ENCODE measurements at regions not wholly inside any gene's neighbourhood (a gene's known extent, or its start where the extent isn't known, plus 50 kb on each side); places are given as distances from the start of the nearest gene placed in this dataset.

DNA sequence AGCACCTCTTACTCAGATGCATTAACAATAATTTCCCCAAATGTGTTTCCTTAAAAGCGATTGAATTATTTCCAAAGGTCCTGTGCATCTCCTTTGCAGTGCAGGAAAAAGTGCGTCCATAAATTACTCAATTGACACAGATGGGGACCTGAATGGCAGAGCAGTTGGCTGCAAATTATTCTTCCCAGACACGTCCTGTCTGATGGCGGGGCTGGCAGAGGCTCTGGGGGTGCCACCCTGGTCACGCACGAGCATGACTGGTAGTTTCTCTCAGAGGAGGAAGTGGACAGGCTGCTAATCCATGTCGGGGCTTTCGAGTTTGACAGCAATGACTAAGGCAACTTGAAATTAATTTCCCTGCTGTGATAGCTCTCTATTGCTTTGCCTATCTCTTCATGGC is 264.8 kb upstream of the BRINP1 start:
- H3K36me3 ChIP-seq: no peaks in the 10 kb centered on the region
- H3K27me3 ChIP-seq: no peaks in the 10 kb centered on the region
- H3K27ac ChIP-seq: no peak overlapping the region
- no peak for TF ChIP-seq POLR2AphosphoS5 (IDR thresholded peaks at IDR 0.05; ENCODE audit: insufficient read depth in 1 of 2, low read depth in 1 of 2)
- TF ChIP-seq POLR2A (IDR thresholded peaks at IDR 0.05): no peak
- TF ChIP-seq, protein P1, sequence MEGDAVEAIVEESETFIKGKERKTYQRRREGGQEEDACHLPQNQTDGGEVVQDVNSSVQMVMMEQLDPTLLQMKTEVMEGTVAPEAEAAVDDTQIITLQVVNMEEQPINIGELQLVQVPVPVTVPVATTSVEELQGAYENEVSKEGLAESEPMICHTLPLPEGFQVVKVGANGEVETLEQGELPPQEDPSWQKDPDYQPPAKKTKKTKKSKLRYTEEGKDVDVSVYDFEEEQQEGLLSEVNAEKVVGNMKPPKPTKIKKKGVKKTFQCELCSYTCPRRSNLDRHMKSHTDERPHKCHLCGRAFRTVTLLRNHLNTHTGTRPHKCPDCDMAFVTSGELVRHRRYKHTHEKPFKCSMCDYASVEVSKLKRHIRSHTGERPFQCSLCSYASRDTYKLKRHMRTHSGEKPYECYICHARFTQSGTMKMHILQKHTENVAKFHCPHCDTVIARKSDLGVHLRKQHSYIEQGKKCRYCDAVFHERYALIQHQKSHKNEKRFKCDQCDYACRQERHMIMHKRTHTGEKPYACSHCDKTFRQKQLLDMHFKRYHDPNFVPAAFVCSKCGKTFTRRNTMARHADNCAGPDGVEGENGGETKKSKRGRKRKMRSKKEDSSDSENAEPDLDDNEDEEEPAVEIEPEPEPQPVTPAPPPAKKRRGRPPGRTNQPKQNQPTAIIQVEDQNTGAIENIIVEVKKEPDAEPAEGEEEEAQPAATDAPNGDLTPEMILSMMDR (IDR thresholded peaks at IDR 0.05): no peak
- DNase-seq (ENCODE audit: extremely low spot score in 2 of 2): no peak
- no peaks in the 10 kb centered on the region for H3K4me1 ChIP-seq
- H3K9me3 ChIP-seq: no peaks in the 10 kb centered on the region
- no peak overlapping the region for H3K4me3 ChIP-seq
- intact Hi-C loops (cut with DNase I): no loop called here

DNA sequence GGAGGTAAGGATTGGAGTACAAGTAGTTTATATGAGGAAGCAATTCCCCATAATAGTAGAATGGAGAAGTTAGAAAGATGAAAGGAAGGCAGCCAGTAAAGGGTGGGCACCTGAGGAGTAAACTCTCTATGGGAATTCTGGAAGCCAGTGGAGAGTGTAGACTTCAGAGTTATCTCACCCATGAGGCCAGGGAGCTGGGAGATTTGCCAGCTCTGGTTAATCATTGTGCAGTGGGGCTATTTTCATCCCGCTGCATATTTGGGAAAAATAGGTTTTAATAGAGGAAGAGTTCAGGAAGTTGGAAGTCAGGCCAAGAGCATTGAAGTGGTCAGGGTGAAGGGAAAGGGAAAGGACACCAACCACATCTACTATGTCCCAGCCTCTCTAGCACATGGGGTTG is 242.3 kb upstream of the BRINP1 start:
- H3K27ac ChIP-seq: no peak overlapping the region
- no peaks in the 10 kb centered on the region for H3K27me3 ChIP-seq
- intact Hi-C loops (cut with DNase I): no loop called here
- H3K4me1 ChIP-seq: no peaks in the 10 kb centered on the region
- DNase-seq (ENCODE audit: extremely low spot score in 2 of 2): no peak
- TF ChIP-seq, protein P1 (IDR thresholded peaks at IDR 0.05): no peak
- TF ChIP-seq POLR2AphosphoS5 (IDR thresholded peaks at IDR 0.05; ENCODE audit: insufficient read depth in 1 of 2, low read depth in 1 of 2): no peak
- TF ChIP-seq POLR2A (IDR thresholded peaks at IDR 0.05): no peak
- H3K36me3 ChIP-seq: no peaks in the 10 kb centered on the region
- no peaks in the 10 kb centered on the region for H3K9me3 ChIP-seq
- H3K4me3 ChIP-seq: no peak overlapping the region

DNA sequence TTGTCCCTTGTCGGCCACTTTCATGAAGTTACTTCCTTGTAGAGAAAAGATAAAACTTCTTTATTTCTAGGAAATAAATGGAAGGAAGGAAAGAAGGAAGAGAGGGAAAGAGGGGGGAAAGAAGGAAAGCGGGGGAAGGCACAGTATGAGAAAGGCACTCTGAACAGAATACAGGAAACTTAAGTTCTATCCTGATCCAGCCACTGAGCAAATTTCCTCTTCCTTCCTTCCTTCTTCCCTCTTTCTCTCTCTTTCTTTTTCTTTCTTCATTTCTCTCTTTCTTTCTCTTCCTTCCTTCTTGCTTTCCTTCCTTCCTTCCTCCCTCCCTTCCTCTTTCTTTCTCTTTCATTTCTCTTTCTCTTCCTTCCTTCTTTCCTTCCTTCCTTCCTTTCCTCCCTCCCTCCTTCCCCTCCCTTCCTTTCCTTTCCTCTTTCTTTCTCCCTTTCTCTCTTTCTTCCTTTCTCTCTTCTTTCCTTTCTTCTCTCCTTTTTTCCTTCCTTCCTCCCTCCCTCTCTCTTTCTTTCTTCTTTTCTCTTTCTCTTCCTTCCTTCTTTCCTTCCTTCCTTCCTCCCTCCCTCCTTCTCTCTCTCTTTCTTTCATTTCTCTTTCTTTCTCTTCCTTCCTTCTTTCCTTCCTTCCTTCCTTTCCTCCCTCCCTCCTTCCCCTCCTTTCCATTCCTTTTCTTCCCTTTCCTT is 240.2 kb upstream of the BRINP1 start:
- H3K27me3 ChIP-seq: no peaks in the 10 kb centered on the region
- H3K4me3 ChIP-seq: no peak overlapping the region
- no peaks in the 10 kb centered on the region for H3K4me1 ChIP-seq
- no peak for TF ChIP-seq POLR2AphosphoS5 (IDR thresholded peaks at IDR 0.05; ENCODE audit: insufficient read depth in 1 of 2, low read depth in 1 of 2)
- TF ChIP-seq POLR2A (IDR thresholded peaks at IDR 0.05): no peak
- TF ChIP-seq, protein P1 (IDR thresholded peaks at IDR 0.05): no peak
- H3K36me3 ChIP-seq: no peaks in the 10 kb centered on the region
- DNase-seq (ENCODE audit: extremely low spot score in 2 of 2): no peak
- no peak overlapping the region for H3K27ac ChIP-seq
- intact Hi-C loops (cut with DNase I): no loop called here
- H3K9me3 ChIP-seq: no peaks in the 10 kb centered on the region

DNA sequence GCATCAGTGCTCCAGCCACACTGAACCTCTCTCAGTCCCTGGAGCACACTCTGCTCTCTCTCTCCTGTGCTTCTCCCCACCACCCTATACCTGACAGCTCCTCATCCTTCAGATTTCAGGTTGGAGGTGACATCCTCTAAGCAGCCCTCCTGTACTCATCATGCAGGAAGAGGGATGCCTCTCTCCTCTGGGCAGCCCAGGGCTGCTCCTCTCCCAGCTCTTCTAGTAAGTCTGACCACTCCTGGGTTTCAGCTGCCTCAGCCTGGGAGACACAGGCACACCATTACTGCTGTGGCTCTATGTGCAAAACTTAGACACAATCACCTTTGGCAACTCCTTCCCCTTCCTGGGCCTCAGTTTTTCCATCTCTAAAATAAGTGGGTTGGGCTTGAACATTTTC is 232.4 kb upstream of the BRINP1 start:
- no peak overlapping the region for H3K4me3 ChIP-seq
- intact Hi-C loops (cut with DNase I): no loop called here
- H3K27ac ChIP-seq: no peak overlapping the region
- TF ChIP-seq POLR2A (IDR thresholded peaks at IDR 0.05) (no peak), POLR2AphosphoS5 (IDR thresholded peaks at IDR 0.05; ENCODE audit: insufficient read depth in 1 of 2, low read depth in 1 of 2) (no peak)
- TF ChIP-seq, protein P1 (IDR thresholded peaks at IDR 0.05): no peak
- no peaks in the 10 kb centered on the region for H3K36me3 ChIP-seq
- no peak for DNase-seq (ENCODE audit: extremely low spot score in 2 of 2)
- no peaks in the 10 kb centered on the region for H3K9me3 ChIP-seq
- H3K4me1 ChIP-seq: no peaks in the 10 kb centered on the region
- no peaks in the 10 kb centered on the region for H3K27me3 ChIP-seq

DNA sequence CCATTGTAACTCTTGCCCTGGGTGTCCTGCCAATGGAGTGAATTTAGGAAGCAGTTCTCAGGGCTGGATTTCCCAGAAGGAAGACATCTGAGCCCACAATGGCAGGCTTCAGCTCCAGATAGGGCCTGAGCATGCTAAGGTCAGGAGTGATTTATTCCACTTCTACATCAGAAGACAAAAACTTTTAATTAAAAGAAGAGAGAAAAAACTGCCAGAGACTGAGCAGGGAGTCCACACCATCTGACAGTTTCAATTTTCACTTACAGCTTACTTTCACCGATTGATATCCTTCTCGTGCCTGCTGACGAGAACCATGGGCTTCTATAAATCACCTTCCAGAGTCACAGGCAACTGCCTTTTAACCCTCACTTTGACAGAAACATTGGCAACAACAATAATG is 228.3 kb upstream of the BRINP1 start:
- Histone ChIP-seq H3K4me3 (no peak overlapping the region), H3K4me1 (no peaks in the 10 kb centered on the region), H3K27ac (no peak overlapping the region), H3K36me3 (no peaks in the 10 kb centered on the region), H3K9me3 (no peaks in the 10 kb centered on the region), H3K27me3 (no peaks in the 10 kb centered on the region)
- intact Hi-C loops (cut with DNase I): no loop called here
- TF ChIP-seq POLR2AphosphoS5 (IDR thresholded peaks at IDR 0.05; ENCODE audit: insufficient read depth in 1 of 2, low read depth in 1 of 2) (no peak), POLR2A (IDR thresholded peaks at IDR 0.05) (no peak)
- TF ChIP-seq, protein P1 (IDR thresholded peaks at IDR 0.05): no peak
- no peak for DNase-seq (ENCODE audit: extremely low spot score in 2 of 2)
